ENCODE measurements at regions not wholly inside any gene's neighbourhood (a gene's known extent, or its start where the extent isn't known, plus 50 kb on each side); places are given as distances from the start of the nearest gene placed in this dataset.

DNA sequence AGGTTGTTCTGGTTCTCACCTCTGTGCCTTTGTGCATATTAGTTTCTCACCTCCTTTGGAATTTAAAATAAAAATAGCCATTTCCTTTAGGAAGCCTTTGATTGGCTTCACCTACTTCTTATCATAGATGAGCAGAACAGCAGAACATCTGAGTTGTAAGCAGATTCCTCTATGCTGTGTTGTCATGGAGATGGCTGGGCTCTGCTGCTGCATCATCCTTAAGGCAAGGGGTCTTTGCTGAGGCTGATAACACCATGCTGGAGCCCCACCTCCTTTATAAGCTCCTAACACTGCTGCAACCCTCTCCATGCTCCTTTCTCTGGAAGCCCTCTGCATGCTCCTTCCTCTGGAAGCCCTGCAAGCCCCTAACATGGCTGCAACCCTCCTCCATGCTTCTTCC, 276.5 kb upstream of the TCF21 start:
- TF ChIP-seq, protein P1, sequence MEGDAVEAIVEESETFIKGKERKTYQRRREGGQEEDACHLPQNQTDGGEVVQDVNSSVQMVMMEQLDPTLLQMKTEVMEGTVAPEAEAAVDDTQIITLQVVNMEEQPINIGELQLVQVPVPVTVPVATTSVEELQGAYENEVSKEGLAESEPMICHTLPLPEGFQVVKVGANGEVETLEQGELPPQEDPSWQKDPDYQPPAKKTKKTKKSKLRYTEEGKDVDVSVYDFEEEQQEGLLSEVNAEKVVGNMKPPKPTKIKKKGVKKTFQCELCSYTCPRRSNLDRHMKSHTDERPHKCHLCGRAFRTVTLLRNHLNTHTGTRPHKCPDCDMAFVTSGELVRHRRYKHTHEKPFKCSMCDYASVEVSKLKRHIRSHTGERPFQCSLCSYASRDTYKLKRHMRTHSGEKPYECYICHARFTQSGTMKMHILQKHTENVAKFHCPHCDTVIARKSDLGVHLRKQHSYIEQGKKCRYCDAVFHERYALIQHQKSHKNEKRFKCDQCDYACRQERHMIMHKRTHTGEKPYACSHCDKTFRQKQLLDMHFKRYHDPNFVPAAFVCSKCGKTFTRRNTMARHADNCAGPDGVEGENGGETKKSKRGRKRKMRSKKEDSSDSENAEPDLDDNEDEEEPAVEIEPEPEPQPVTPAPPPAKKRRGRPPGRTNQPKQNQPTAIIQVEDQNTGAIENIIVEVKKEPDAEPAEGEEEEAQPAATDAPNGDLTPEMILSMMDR (IDR thresholded peaks at IDR 0.05; ENCODE audit: control extremely low read depth in 1 of 3, insufficient read depth in 1 of 3, low read depth in 1 of 3, low read length in 3 of 3), result no peak
- TF ChIP-seq RAD21 (IDR thresholded peaks at IDR 0.05 in 1 of 2, conservative IDR thresholded peaks at IDR 0.05 in 1 of 2; ENCODE audit: low read depth in 2 of 2, low read length in 2 of 2) (no peak), POLR2A (IDR thresholded peaks at IDR 0.05; ENCODE audit: control extremely low read depth in 1 of 2, low read depth in 2 of 2, low read length in 2 of 2) (no peak), CREB1 (IDR thresholded peaks at IDR 0.05) (no peak), FOSL1 (IDR thresholded peaks at IDR 0.05; ENCODE audit: insufficient read depth, low read depth, low read length) (no peak)
- TF ChIP-seq, protein P2, sequence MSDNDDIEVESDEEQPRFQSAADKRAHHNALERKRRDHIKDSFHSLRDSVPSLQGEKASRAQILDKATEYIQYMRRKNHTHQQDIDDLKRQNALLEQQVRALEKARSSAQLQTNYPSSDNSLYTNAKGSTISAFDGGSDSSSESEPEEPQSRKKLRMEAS (IDR thresholded peaks at IDR 0.05), result no peak

Data from H1 (cell line).